ENCODE measurements at regions not wholly inside any gene's neighbourhood (a gene's known extent, or its start where the extent isn't known, plus 50 kb on each side); places are given as distances from the start of the nearest gene placed in this dataset.
"Not testable (repeated sequence)": the region's sequence is repeated elsewhere in the genome, so short reads cannot be mapped to it uniquely, and the experiment has no call there.

DNA sequence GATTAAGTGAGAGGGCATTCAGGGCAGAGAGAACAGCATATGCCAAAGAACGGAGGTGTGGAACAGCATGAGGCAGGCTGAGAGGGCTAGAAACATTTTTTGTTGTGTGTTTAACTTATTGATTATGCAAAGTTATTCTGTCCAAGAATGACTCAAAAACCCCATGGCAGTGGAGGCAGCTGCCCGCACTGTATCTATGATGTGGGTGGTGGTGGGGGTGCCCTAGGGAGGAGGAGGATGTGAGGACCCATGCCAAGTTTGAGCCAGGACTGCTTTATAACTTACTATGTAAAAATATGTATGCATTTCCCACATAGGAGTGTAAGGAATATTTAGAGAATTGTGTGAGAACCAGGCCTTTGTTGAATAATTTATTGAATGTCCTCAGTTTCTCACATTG is 85.4 kb upstream of the GNAZ start:
- Histone ChIP-seq H3K27me3 (ENCODE audit: control insufficient read depth in 2 of 2, insufficient read depth in 2 of 2, low read length in 2 of 2) (peaks cover 0 to 3% of the 10 kb centered on the region in 2 donors), H3K4me3 (ENCODE audit: low read length in 2 of 2) (no peak overlapping the region), H3K27ac (ENCODE audit: low read depth in 2 of 2, low read length in 2 of 2) (no peak overlapping the region), H3K9me3 (ENCODE audit: control insufficient read depth in 2 of 2, low read length in 2 of 2) (peaks cover 0 to 2% of the 10 kb centered on the region in 2 donors), H3K9ac (ENCODE audit: low read depth in 1 of 2, low read length in 2 of 2) (no peak overlapping the region), H3K36me3 (ENCODE audit: control insufficient read depth in 2 of 2, insufficient read depth in 2 of 2, low read length in 2 of 2) (no peaks in the 10 kb centered on the region), H3K4me1 (ENCODE audit: control insufficient read depth in 2 of 2, insufficient read depth in 2 of 2, low read length in 2 of 2) (no peaks in the 10 kb centered on the region)

GRCh38 chr22:22986008-22986407 is 84.3 kb upstream of the GNAZ start:
- no peaks in the 10 kb centered on the region for H3K4me1 ChIP-seq (ENCODE audit: control insufficient read depth in 2 of 2, insufficient read depth in 2 of 2, low read length in 2 of 2)
- H3K27me3 ChIP-seq (ENCODE audit: control insufficient read depth in 2 of 2, insufficient read depth in 2 of 2, low read length in 2 of 2) = peaks cover 0 to 3% of the 10 kb centered on the region in 2 donors
- no peak overlapping the region for H3K9ac ChIP-seq (ENCODE audit: low read depth in 1 of 2, low read length in 2 of 2)
- H3K4me3 ChIP-seq (ENCODE audit: low read length in 2 of 2) = no peak overlapping the region
- H3K9me3 ChIP-seq (ENCODE audit: control insufficient read depth in 2 of 2, low read length in 2 of 2) = no peaks in the 10 kb centered on the region
- H3K36me3 ChIP-seq (ENCODE audit: control insufficient read depth in 2 of 2, insufficient read depth in 2 of 2, low read length in 2 of 2) = no peaks in the 10 kb centered on the region
- H3K27ac ChIP-seq (ENCODE audit: low read depth in 2 of 2, low read length in 2 of 2) = no peak overlapping the region

DNA sequence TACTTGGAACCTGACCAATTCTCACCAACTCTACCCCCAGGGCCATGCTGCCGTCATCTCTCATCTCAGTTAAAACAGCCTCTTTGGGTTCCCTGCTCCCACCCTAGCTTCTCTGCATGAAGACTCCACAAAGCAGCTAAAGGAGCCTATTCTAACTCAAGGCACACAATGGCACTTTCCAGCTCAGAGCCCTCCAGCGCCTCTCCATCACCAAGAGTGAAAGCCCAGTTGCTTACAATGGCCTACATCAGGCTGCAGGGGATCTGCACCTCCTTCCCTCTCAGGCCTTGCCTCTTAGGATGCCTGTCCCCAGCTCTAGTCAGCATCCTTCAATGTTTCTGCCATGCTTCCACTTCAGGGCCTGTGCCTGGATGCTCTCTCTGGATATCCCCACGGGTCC is 83.7 kb upstream of the GNAZ start:
- H3K9ac ChIP-seq (ENCODE audit: low read depth in 1 of 2, low read length in 2 of 2) = no peak overlapping the region
- no peak overlapping the region for H3K4me3 ChIP-seq (ENCODE audit: low read length in 2 of 2)
- H3K27ac ChIP-seq (ENCODE audit: low read depth in 2 of 2, low read length in 2 of 2) = no peak overlapping the region
- no peaks in the 10 kb centered on the region for H3K36me3 ChIP-seq (ENCODE audit: control insufficient read depth in 2 of 2, insufficient read depth in 2 of 2, low read length in 2 of 2)
- H3K9me3 ChIP-seq (ENCODE audit: control insufficient read depth in 2 of 2, low read length in 2 of 2) = no peaks in the 10 kb centered on the region
- H3K4me1 ChIP-seq (ENCODE audit: control insufficient read depth in 2 of 2, insufficient read depth in 2 of 2, low read length in 2 of 2) = no peaks in the 10 kb centered on the region
- H3K27me3 ChIP-seq (ENCODE audit: control insufficient read depth in 2 of 2, insufficient read depth in 2 of 2, low read length in 2 of 2) = peaks cover 0 to 3% of the 10 kb centered on the region in 2 donors

DNA sequence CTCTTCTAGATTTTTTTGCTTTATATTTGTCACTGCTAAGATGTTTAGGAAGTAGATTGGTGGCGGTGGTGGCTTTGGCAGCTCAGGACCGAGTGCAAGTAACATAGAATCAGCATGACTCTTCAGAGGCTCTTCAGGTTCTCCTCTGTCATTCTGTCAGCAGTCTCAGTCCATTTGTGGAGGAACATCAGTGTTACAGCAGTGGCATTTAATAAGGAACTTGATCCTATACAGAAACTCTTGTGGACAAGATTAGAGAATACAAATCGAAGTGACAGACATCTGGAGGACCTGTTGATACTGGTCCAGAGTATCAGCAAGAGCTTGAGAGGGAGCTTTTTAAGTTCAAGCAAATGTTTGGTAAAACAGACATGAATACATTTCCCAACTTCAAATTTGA is 82.2 kb upstream of the GNAZ start:
- H3K4me3 ChIP-seq (ENCODE audit: low read length in 2 of 2) = no peak overlapping the region
- peaks cover 0 to 3% of the 10 kb centered on the region in 2 donors for H3K27me3 ChIP-seq (ENCODE audit: control insufficient read depth in 2 of 2, insufficient read depth in 2 of 2, low read length in 2 of 2)
- no peaks in the 10 kb centered on the region for H3K36me3 ChIP-seq (ENCODE audit: control insufficient read depth in 2 of 2, insufficient read depth in 2 of 2, low read length in 2 of 2)
- no peaks in the 10 kb centered on the region for H3K9me3 ChIP-seq (ENCODE audit: control insufficient read depth in 2 of 2, low read length in 2 of 2)
- H3K4me1 ChIP-seq (ENCODE audit: control insufficient read depth in 2 of 2, insufficient read depth in 2 of 2, low read length in 2 of 2) = peaks cover 0 to 2% of the 10 kb centered on the region in 2 donors
- H3K27ac ChIP-seq (ENCODE audit: low read depth in 2 of 2, low read length in 2 of 2) = no peak overlapping the region
- H3K9ac ChIP-seq (ENCODE audit: low read depth in 1 of 2, low read length in 2 of 2) = no peak overlapping the region

GRCh38 chr22:22988785-22989184 is 81.5 kb upstream of the GNAZ start:
- peaks cover 0 to 4% of the 10 kb centered on the region in 2 donors for H3K4me1 ChIP-seq (ENCODE audit: control insufficient read depth in 2 of 2, insufficient read depth in 2 of 2, low read length in 2 of 2)
- no peaks in the 10 kb centered on the region for H3K36me3 ChIP-seq (ENCODE audit: control insufficient read depth in 2 of 2, insufficient read depth in 2 of 2, low read length in 2 of 2)
- H3K9ac ChIP-seq (ENCODE audit: low read depth in 1 of 2, low read length in 2 of 2) = no peak overlapping the region
- no peak overlapping the region for H3K27ac ChIP-seq (ENCODE audit: low read depth in 2 of 2, low read length in 2 of 2)
- H3K4me3 ChIP-seq (ENCODE audit: low read length in 2 of 2) = no peak overlapping the region
- H3K9me3 ChIP-seq (ENCODE audit: control insufficient read depth in 2 of 2, low read length in 2 of 2) = no peaks in the 10 kb centered on the region
- peaks cover 0 to 3% of the 10 kb centered on the region in 2 donors for H3K27me3 ChIP-seq (ENCODE audit: control insufficient read depth in 2 of 2, insufficient read depth in 2 of 2, low read length in 2 of 2)

- H3K36me3 ChIP-seq (ENCODE audit: control insufficient read depth in 2 of 2, insufficient read depth in 2 of 2, low read length in 2 of 2) = no peaks in the 10 kb centered on the region
- H3K9me3 ChIP-seq (ENCODE audit: control insufficient read depth in 2 of 2, low read length in 2 of 2) = no peaks in the 10 kb centered on the region
- peaks cover 0 to 3% of the 10 kb centered on the region in 2 donors for H3K27me3 ChIP-seq (ENCODE audit: control insufficient read depth in 2 of 2, insufficient read depth in 2 of 2, low read length in 2 of 2)
- H3K9ac ChIP-seq (ENCODE audit: low read depth in 1 of 2, low read length in 2 of 2) = no peak overlapping the region
- H3K4me1 ChIP-seq (ENCODE audit: control insufficient read depth in 2 of 2, insufficient read depth in 2 of 2, low read length in 2 of 2) = peaks cover 0 to 6% of the 10 kb centered on the region in 2 donors
- no peak overlapping the region for H3K27ac ChIP-seq (ENCODE audit: low read depth in 2 of 2, low read length in 2 of 2)
- no peak overlapping the region for H3K4me3 ChIP-seq (ENCODE audit: low read length in 2 of 2)
Measured at GRCh38 chr22:22989856-22990255, 80.5 kb upstream of the GNAZ start.

DNA sequence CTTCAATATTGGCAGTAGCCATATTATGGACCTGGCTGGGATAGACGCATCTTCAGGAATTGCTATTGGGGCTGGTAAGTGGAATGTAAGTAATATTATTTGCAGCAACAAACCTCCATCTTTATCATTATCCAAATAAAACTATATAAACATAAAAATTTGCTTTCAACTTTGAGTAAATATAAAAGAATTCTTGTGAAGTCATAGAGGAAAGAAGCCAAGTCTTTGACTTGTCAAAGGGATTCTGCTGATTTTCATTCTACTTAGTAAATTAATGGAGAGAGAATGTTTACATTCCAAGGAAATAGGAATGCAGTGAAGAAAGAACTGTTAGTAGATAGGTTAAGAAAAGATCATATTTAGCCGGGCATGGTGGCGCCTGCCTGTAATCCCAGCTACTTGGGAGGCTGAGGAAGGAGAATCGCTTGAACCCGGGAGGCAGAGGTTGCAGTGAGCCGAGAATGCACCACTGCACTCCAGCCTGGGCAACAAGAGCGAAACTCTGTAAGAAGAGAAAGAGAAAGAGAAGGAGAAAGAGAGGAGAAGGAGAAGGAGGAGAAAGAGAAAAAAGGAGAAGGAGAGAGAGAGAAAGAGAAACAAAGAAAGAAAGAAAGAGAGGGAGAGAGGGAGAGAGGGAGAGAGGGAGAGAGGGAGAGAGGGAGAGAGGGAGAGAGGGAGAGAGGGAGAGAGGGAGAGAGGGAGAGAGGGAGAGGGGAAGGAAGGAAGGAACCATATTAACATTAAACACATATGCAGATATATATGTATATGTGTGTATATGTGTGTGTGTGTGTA is 79.4 kb upstream of the GNAZ start:
- H3K9ac ChIP-seq (ENCODE audit: low read depth in 1 of 2, low read length in 2 of 2); H3K4me3 ChIP-seq (ENCODE audit: low read length in 2 of 2); H3K36me3 ChIP-seq (ENCODE audit: control insufficient read depth in 2 of 2, insufficient read depth in 2 of 2, low read length in 2 of 2); H3K9me3 ChIP-seq (ENCODE audit: control insufficient read depth in 2 of 2, low read length in 2 of 2); H3K4me1 ChIP-seq (ENCODE audit: control insufficient read depth in 2 of 2, insufficient read depth in 2 of 2, low read length in 2 of 2); H3K27me3 ChIP-seq (ENCODE audit: control insufficient read depth in 2 of 2, insufficient read depth in 2 of 2, low read length in 2 of 2); H3K27ac ChIP-seq (ENCODE audit: low read depth in 2 of 2, low read length in 2 of 2): not testable (repeated sequence)

DNA sequence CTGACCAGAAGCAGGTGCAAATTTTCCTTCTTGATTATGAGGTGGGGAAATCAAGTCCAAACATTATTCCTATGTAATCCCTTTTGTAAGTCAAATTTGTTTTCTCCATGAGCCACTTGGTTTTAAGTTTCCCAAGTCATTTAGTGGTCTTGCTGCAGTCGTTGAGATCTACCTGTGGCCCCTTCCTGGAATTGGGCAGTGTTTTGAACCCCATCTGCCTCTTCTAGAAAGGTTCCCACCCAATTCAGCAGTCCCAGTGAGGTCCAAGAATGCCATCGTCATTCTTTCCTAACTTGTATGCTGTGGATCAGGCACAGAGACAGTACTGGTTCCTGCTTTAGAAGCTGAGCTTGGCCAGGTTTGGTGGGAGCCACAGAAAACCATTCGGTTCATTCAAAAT is 77.8 kb upstream of the GNAZ start:
- Histone ChIP-seq H3K9ac (ENCODE audit: low read depth in 1 of 2, low read length in 2 of 2) (no peak overlapping the region), H3K4me1 (ENCODE audit: control insufficient read depth in 2 of 2, insufficient read depth in 2 of 2, low read length in 2 of 2) (peaks cover 0 to 7% of the 10 kb centered on the region in 2 donors), H3K4me3 (ENCODE audit: low read length in 2 of 2) (no peak overlapping the region), H3K27ac (ENCODE audit: low read depth in 2 of 2, low read length in 2 of 2) (no peak overlapping the region), H3K36me3 (ENCODE audit: control insufficient read depth in 2 of 2, insufficient read depth in 2 of 2, low read length in 2 of 2) (no peaks in the 10 kb centered on the region), H3K9me3 (ENCODE audit: control insufficient read depth in 2 of 2, low read length in 2 of 2) (peaks cover 0 to 6% of the 10 kb centered on the region in 2 donors), H3K27me3 (ENCODE audit: control insufficient read depth in 2 of 2, insufficient read depth in 2 of 2, low read length in 2 of 2) (no peaks in the 10 kb centered on the region)

GRCh38 chr22:22993184-22993583 is 77.1 kb upstream of the GNAZ start:
- Histone ChIP-seq H3K9me3 (ENCODE audit: control insufficient read depth in 2 of 2, low read length in 2 of 2) (peaks cover under 1 to 9% of the 10 kb centered on the region in 2 donors), H3K36me3 (ENCODE audit: control insufficient read depth in 2 of 2, insufficient read depth in 2 of 2, low read length in 2 of 2) (no peaks in the 10 kb centered on the region)

GRCh38 chr22:22995166-22995565 is 75.2 kb upstream of the GNAZ start:
- Histone ChIP-seq H3K9ac (ENCODE audit: low read depth in 1 of 2, low read length in 2 of 2) (no peak overlapping the region), H3K27me3 (ENCODE audit: control insufficient read depth in 2 of 2, insufficient read depth in 2 of 2, low read length in 2 of 2) (no peaks in the 10 kb centered on the region), H3K4me3 (ENCODE audit: low read length in 2 of 2) (no peak overlapping the region), H3K36me3 (ENCODE audit: control insufficient read depth in 2 of 2, insufficient read depth in 2 of 2, low read length in 2 of 2) (no peaks in the 10 kb centered on the region), H3K4me1 (ENCODE audit: control insufficient read depth in 2 of 2, insufficient read depth in 2 of 2, low read length in 2 of 2) (peaks cover 0 to 7% of the 10 kb centered on the region in 2 donors), H3K9me3 (ENCODE audit: control insufficient read depth in 2 of 2, low read length in 2 of 2) (peaks cover 2 to 9% of the 10 kb centered on the region in 2 donors), H3K27ac (ENCODE audit: low read depth in 2 of 2, low read length in 2 of 2) (no peak overlapping the region)

More at GRCh38 chr22:22993184-22993583, 77.1 kb upstream of the GNAZ start:
- Histone ChIP-seq H3K27me3 (ENCODE audit: control insufficient read depth in 2 of 2, insufficient read depth in 2 of 2, low read length in 2 of 2) (no peaks in the 10 kb centered on the region), H3K4me1 (ENCODE audit: control insufficient read depth in 2 of 2, insufficient read depth in 2 of 2, low read length in 2 of 2) (peaks cover 0 to 7% of the 10 kb centered on the region in 2 donors), H3K9ac (ENCODE audit: low read depth in 1 of 2, low read length in 2 of 2) (no peak overlapping the region), H3K27ac (ENCODE audit: low read depth in 2 of 2, low read length in 2 of 2) (no peak overlapping the region), H3K4me3 (ENCODE audit: low read length in 2 of 2) (no peak overlapping the region)

Data from mucosa of rectum (tissue), 2 donors.